HEK293 (cell line): ENCODE measurements at regions not wholly inside any gene's neighbourhood (a gene's known extent, or its start where the extent isn't known, plus 50 kb on each side); places are given as distances from the start of the nearest gene placed in this dataset.

Source experiments
- CTCF ChIA-PET: fragments of 350-600 bp; formaldehyde crosslinking; extraction: SDS; loops from one replicate; lab custom pipeline; 2021; ENCODE audit warnings: antibody characterized with exemption; lab: Yijun Ruan, JAX
- POLR2A ChIA-PET: fragments of 300-600 bp; formaldehyde crosslinking; extraction: SDS; loops from one replicate; lab custom pipeline; 2020; ENCODE audit warnings: antibody characterized with exemption, inconsistent platforms; lab: Yijun Ruan, JAX
- H3K27ac ChIP-seq: fragments of 200-500 bp; sonication (Bioruptor generic); 2 replicates; pipeline ENCODE4 v1.5.1; 2014; ENCODE audit warnings: low read depth, low read length, control low read depth, inconsistent platforms; ENCODE audit errors: extremely low read depth
- H3K36me3 ChIP-seq, 2 experiments: fragments of 200-500 bp in 1 of 2; sonication (Bioruptor generic) in 1 of 2; 1 replicate in 1 of 2; 2 replicates in 1 of 2; pipeline ENCODE4 v1.5.1; 2014 to 2017; ENCODE audit warnings: inconsistent platforms in 2 of 2, low read length in 2 of 2; ENCODE audit not compliant: control insufficient read depth in 2 of 2, insufficient read depth in 1 of 2
- H3K4me1 ChIP-seq: fragments of 200-500 bp; sonication (Bioruptor generic); 2 replicates; pipeline ENCODE4 v1.5.1; 2014; ENCODE audit warnings: mild to moderate bottlenecking, low read length, inconsistent platforms; ENCODE audit not compliant: control insufficient read depth, insufficient read depth
- H3K4me3 ChIP-seq: 2 replicates; pipeline ENCODE4 v1.5.1; 2011; ENCODE audit warnings: low read depth, mild to moderate bottlenecking, control low read depth, low read length, moderate library complexity
- H3K9me3 ChIP-seq: fragments of 200-500 bp; sonication (Bioruptor generic); 2 replicates; pipeline ENCODE4 v1.5.1; 2014; ENCODE audit warnings: low read depth, low read length, inconsistent platforms; ENCODE audit not compliant: control insufficient read depth, insufficient read depth
- PRDM1 ChIP-seq: fragments of 450-650 bp; formaldehyde crosslinking; IDR thresholded peaks from 2 replicates; pipeline ENCODE4; 2016; ENCODE audit warnings: missing biosample characterization, missing genetic modification characterization
- PRDM10 ChIP-seq: fragments of 450-650 bp; formaldehyde crosslinking; IDR thresholded peaks from 2 replicates; pipeline ENCODE4 v1.5.1; 2016; ENCODE audit warnings: missing biosample characterization, missing genetic modification characterization
- SETDB1 ChIP-seq: IDR thresholded peaks from one replicate; pipeline ENCODE4 v1.6.1; 2017; ENCODE audit warnings: mild to moderate bottlenecking, low read length, moderate library complexity, mixed read lengths; ENCODE audit not compliant: insufficient read length
- TCF7L2 ChIP-seq: IDR thresholded peaks from 2 replicates; pipeline ENCODE4 v1.6.1; 2011; ENCODE audit warnings: low read depth, mild to moderate bottlenecking, inconsistent platforms, low read length, moderate library complexity, borderline replicate concordance
- ZIC2 ChIP-seq: fragments of 450-650 bp; formaldehyde crosslinking; IDR thresholded peaks from 2 replicates; pipeline ENCODE4 v1.5.1; 2016; ENCODE audit warnings: missing biosample characterization, missing genetic modification characterization
- ZNF223 ChIP-seq: fragments of 450-650 bp; formaldehyde crosslinking; IDR thresholded peaks from 2 replicates; pipeline ENCODE4 v1.5.1; 2016; ENCODE audit warnings: missing biosample characterization, missing genetic modification characterization
- ZNF658 ChIP-seq: fragments of 450-650 bp; formaldehyde crosslinking; IDR thresholded peaks from 2 replicates; pipeline ENCODE4; 2016; ENCODE audit warnings: missing biosample characterization, missing genetic modification characterization
- TF ChIP-seq, protein P1 (sequence below): fragments of 450-650 bp; formaldehyde crosslinking; IDR thresholded peaks from 2 replicates; pipeline ENCODE4 v1.5.1; 2017; ENCODE audit warnings: missing biosample characterization, missing genetic modification characterization

GRCh38 chrX:74371425-74372222 lies 49.7 kb upstream of the SLC16A2 start:
- TF ChIP-seq PRDM1 (tag by site-specific recombination) (0 out of 2 replicates have a peak, but pooled peaks have one; percentile 9), ZIC2 (tag by site-specific recombination) (no peak), SETDB1 (no peak), TCF7L2 (0 out of 2 replicates have a peak, but pooled peaks have one; percentile 18), ZNF658 (tag by site-specific recombination) (no peak), PRDM10 (tag by site-specific recombination) (no peak), ZNF223 (tag by site-specific recombination) (peak; percentile 74; the same call in 1 of the 2 replicates)
- TF ChIP-seq, protein P1, sequence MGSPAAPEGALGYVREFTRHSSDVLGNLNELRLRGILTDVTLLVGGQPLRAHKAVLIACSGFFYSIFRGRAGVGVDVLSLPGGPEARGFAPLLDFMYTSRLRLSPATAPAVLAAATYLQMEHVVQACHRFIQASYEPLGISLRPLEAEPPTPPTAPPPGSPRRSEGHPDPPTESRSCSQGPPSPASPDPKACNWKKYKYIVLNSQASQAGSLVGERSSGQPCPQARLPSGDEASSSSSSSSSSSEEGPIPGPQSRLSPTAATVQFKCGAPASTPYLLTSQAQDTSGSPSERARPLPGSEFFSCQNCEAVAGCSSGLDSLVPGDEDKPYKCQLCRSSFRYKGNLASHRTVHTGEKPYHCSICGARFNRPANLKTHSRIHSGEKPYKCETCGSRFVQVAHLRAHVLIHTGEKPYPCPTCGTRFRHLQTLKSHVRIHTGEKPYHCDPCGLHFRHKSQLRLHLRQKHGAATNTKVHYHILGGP (tag by site-specific recombination) = peak; percentile 91
- Histone ChIP-seq H3K9me3 (no peaks in the 10 kb centered on the region), H3K4me1 (no peaks in the 10 kb centered on the region), H3K4me3 (no peak overlapping the region), H3K36me3 (no peaks in the 10 kb centered on the region), H3K27ac (no peak overlapping the region)
- ChIA-PET POLR2A (interaction anchor here (1.0 kb wide), 1 partner anchor 9 kb away, joined by 3 read pairs; no protein-coding TSS in a partner anchor), CTCF (interaction anchor here (0.5 to 1.9 kb wide), 4 partner anchors 8 to 14 kb away, joined by 3 to 10 read pairs (median 6); no protein-coding TSS in a partner anchor)
